HG02571 (cell line): ENCODE measurements at regions not wholly inside any gene's neighbourhood (a gene's known extent, or its start where the extent isn't known, plus 50 kb on each side); places are given as distances from the start of the nearest gene placed in this dataset.

Source experiments
- ATAC-seq: cut with Tn5 transposase; IDR thresholded peaks from one replicate; pipeline ENCODE4 v1.9.1; 2021; ENCODE audit warnings: mild to moderate bottlenecking, moderate library complexity; ENCODE audit not compliant: unreplicated experiment

GRCh38 chr7:46532571-46532970, 611.5 kb upstream of the IGFBP3 start:
- ATAC-seq, result no peak

- ATAC-seq, result no peak
These were observed 609.1 kb upstream of the IGFBP3 start for GRCh38 chr7:46530081-46530750.

- ATAC-seq, result no peak
These were observed 606.3 kb upstream of the IGFBP3 start for GRCh38 chr7:46527360-46527759.

- no peak for ATAC-seq
These were observed 604.8 kb upstream of the IGFBP3 start for GRCh38 chr7:46525876-46526275.

- no peak for ATAC-seq
These were observed 603.3 kb upstream of the IGFBP3 start for GRCh38 chr7:46524350-46524749.

- ATAC-seq, result no peak
These were observed 601.4 kb upstream of the IGFBP3 start for GRCh38 chr7:46522354-46522906.

- no peak for ATAC-seq
These were observed 597.6 kb upstream of the IGFBP3 start for GRCh38 chr7:46518713-46519112.

GRCh38 chr7:46515844-46516590, 594.9 kb upstream of the IGFBP3 start:
- no peak for ATAC-seq

GRCh38 chr7:46513447-46513848, 592.4 kb upstream of the IGFBP3 start:
- no peak for ATAC-seq

GRCh38 chr7:46512891-46513413, 591.9 kb upstream of the IGFBP3 start:
- ATAC-seq, result no peak

- no peak for ATAC-seq
These were observed 590.6 kb upstream of the IGFBP3 start for GRCh38 chr7:46511442-46512215.

GRCh38 chr7:46508583-46508982, 587.5 kb upstream of the IGFBP3 start:
- no peak for ATAC-seq

GRCh38 chr7:46507560-46507959, 586.5 kb upstream of the IGFBP3 start:
- no peak for ATAC-seq

GRCh38 chr7:46494441-46494840, 573.4 kb upstream of the IGFBP3 start:
- no peak for ATAC-seq

GRCh38 chr7:46494028-46494427, 573.0 kb upstream of the IGFBP3 start:
- ATAC-seq, result no peak

GRCh38 chr7:46493196-46493595, 572.1 kb upstream of the IGFBP3 start:
- ATAC-seq, result no peak

- ATAC-seq, result no peak
These were observed 571.4 kb upstream of the IGFBP3 start for GRCh38 chr7:46492466-46492865.

- no peak for ATAC-seq
These were observed 569.3 kb upstream of the IGFBP3 start for GRCh38 chr7:46490406-46490805.

- no peak for ATAC-seq
These were observed 568.0 kb upstream of the IGFBP3 start for GRCh38 chr7:46489106-46489505.

- ATAC-seq, result no peak
These were observed 567.5 kb upstream of the IGFBP3 start for GRCh38 chr7:46488607-46489006.
